Neural cell (in vitro differentiated cells): ENCODE measurements at regions not wholly inside any gene's neighbourhood (a gene's known extent, or its start where the extent isn't known, plus 50 kb on each side); places are given as distances from the start of the nearest gene placed in this dataset.

ENCODE experiments used
- H2AFZ ChIP-seq: fragments of 200-600, 300-800 bp; sonication (generic), shearing (Covaris generic); 2 replicates; pipeline ENCODE4 v1.6.0; 2014; ENCODE audit warnings: low read depth, mild to moderate bottlenecking, antibody characterized with exemption, low read length, moderate library complexity
- H3F3A ChIP-seq: fragments of 200-600 bp; shearing (Covaris generic); 2 replicates; pipeline ENCODE4 v1.6.1; 2016; ENCODE audit warnings: mild to moderate bottlenecking, moderate library complexity, mixed read lengths, antibody characterized with exemption, low read length; ENCODE audit not compliant: insufficient read depth, poor library complexity, severe bottlenecking
- H3K27ac ChIP-seq: fragments of 200-600, 300-800 bp; sonication (generic), shearing (Covaris generic); 2 replicates; pipeline ENCODE4 v1.5.1; 2014; ENCODE audit warnings: mild to moderate bottlenecking, low read length, moderate library complexity
- H3K27me3 ChIP-seq: fragments of 300-800, 200-600 bp; sonication (generic), shearing (Covaris generic); 2 replicates; pipeline ENCODE4 v1.6.0; 2014; ENCODE audit warnings: mild to moderate bottlenecking, low read depth, low read length, moderate library complexity; ENCODE audit not compliant: insufficient read depth
- H3K36me3 ChIP-seq: fragments of 300-800, 200-600 bp; sonication (generic), shearing (Covaris generic); 2 replicates; pipeline ENCODE4 v1.5.1; 2014; ENCODE audit warnings: mild to moderate bottlenecking, antibody characterized with exemption, low read length, moderate library complexity; ENCODE audit not compliant: insufficient read depth
- H3K4me2 ChIP-seq: fragments of 300-800, 200-600 bp; sonication (generic), shearing (Covaris generic); 2 replicates; pipeline ENCODE4 v1.6.0; 2014; ENCODE audit warnings: mild to moderate bottlenecking, low read length
- H3K4me3 ChIP-seq: fragments of 300-800, 200-600 bp; sonication (generic), shearing (Covaris generic); 2 replicates; pipeline ENCODE4 v1.5.1; 2014; ENCODE audit warnings: mild to moderate bottlenecking, low read length, moderate library complexity
- H3K79me2 ChIP-seq: fragments of 200-600 bp; shearing (Covaris generic); replicated peaks from 2 replicates; pipeline ENCODE4 v1.6.0; 2014; ENCODE audit warnings: mild to moderate bottlenecking, low read length, moderate library complexity; ENCODE audit not compliant: insufficient read depth
- H3K9ac ChIP-seq: fragments of 300-800, 200-600 bp; sonication (generic), shearing (Covaris generic); 2 replicates; pipeline ENCODE4 v1.6.1; 2016; ENCODE audit warnings: mild to moderate bottlenecking, low read length, mixed read lengths
- H3K9me2 ChIP-seq: fragments of 200-600 bp; shearing (Covaris generic); 2 replicates; pipeline ENCODE4 v1.6.1; 2016; ENCODE audit warnings: mild to moderate bottlenecking, low read length, mixed read lengths; ENCODE audit not compliant: insufficient read depth
- H3K9me3 ChIP-seq: fragments of 200-600, 300-800 bp; sonication (generic), shearing (Covaris generic); 2 replicates; pipeline ENCODE4 v1.6.1; 2016; ENCODE audit warnings: mild to moderate bottlenecking, mixed run types, low read length, moderate library complexity, mixed read lengths
- H4K20me1 ChIP-seq: fragments of 200-600 bp; shearing (Covaris generic); 2 replicates; pipeline ENCODE4 v1.6.1; 2016; ENCODE audit warnings: mild to moderate bottlenecking, mixed run types; ENCODE audit not compliant: insufficient read depth
- EP300 ChIP-seq: fragments of 450-650 bp; conservative IDR thresholded peaks from 2 replicates; pipeline ENCODE4 v1.6.1; 2014; ENCODE audit warnings: antibody characterized with exemption, mild to moderate bottlenecking, moderate library complexity; ENCODE audit not compliant: poor library complexity, severe bottlenecking
- EZH2 ChIP-seq: fragments of 200-600, 300-800 bp; shearing (Covaris generic), sonication (generic); IDR thresholded peaks from 2 replicates; pipeline ENCODE4 v1.6.1; 2014; ENCODE audit warnings: antibody characterized with exemption, low read length, borderline replicate concordance, mild to moderate bottlenecking; ENCODE audit not compliant: insufficient read depth, poor library complexity, severe bottlenecking
- MXI1 ChIP-seq: fragments of 450-650 bp; conservative IDR thresholded peaks from 2 replicates; pipeline ENCODE4 v1.6.1; 2014; ENCODE audit warnings: antibody characterized with exemption, mild to moderate bottlenecking; ENCODE audit not compliant: poor library complexity, severe bottlenecking
- POLR2AphosphoS5 ChIP-seq: IDR thresholded peaks from 2 replicates; pipeline ENCODE4 v1.6.1; 2012
- RAD21 ChIP-seq: fragments of 450-650 bp; conservative IDR thresholded peaks from 2 replicates; pipeline ENCODE4 v1.6.1; 2014; ENCODE audit warnings: antibody characterized with exemption, mild to moderate bottlenecking, moderate library complexity
- SMC3 ChIP-seq: fragments of 450-650 bp; conservative IDR thresholded peaks from 2 replicates; pipeline ENCODE4 v1.6.1; 2014; ENCODE audit warnings: antibody characterized with exemption, mild to moderate bottlenecking, moderate library complexity; ENCODE audit not compliant: poor library complexity
- TAF1 ChIP-seq: IDR thresholded peaks from 2 replicates; pipeline ENCODE4 v1.6.1; 2012; ENCODE audit warnings: low read depth
- TF ChIP-seq, protein P1 (sequence below): fragments of 450-650 bp; IDR thresholded peaks from 2 replicates; pipeline ENCODE4 v1.5.1; 2014; ENCODE audit warnings: antibody characterized with exemption, mild to moderate bottlenecking, moderate library complexity; ENCODE audit not compliant: poor library complexity, severe bottlenecking
- TF ChIP-seq, protein P2 (sequence below): IDR thresholded peaks from 2 replicates; pipeline ENCODE4 v1.6.1; 2012; ENCODE audit warnings: borderline replicate concordance

DNA sequence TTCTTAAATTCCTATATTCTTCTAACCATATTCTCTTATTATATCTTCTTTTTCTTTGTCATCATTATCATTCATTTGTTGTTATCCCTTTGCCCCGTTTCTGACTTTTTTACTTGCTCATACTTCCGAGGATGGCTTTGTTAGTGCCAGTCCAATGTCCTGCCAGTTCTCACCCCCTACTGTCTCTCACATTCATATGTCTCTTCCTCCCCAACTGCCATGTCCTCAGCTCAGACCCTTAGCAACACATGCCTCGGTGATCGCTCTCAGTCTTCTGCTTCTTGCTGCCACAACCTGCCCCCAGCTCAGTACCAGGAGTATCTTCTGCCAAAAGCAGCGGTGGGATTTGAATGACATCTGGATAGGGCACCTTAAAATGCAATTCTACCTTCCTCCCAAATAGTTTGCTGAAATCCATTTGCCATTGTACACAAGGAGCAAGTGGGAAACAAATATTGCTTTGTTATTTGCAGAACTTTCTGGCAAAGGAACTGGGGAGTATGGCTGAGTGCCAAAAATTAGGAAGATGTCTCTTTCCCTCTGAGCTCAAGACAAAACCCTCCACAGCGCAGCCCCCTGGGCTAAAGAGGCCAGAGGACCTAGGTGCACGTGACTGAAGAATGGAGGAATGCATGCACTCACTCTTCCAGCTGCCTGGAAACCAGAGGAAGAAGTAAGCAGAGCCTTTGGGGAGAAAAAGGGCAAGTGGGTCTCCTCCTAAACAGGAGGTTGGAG lies 57.7 kb upstream of the CTNNB1 start:
- Histone ChIP-seq H3F3A (no peaks in the 10 kb centered on the region), H3K79me2 (no peaks in the 10 kb centered on the region), H3K4me3 (no peak overlapping the region), H2AFZ (no peak overlapping the region), H3K9ac (no peak overlapping the region), H3K27ac (no peak overlapping the region), H3K4me2 (no peak overlapping the region), H3K9me2 (no peaks in the 10 kb centered on the region), H3K36me3 (no peaks in the 10 kb centered on the region), H4K20me1 (no peaks in the 10 kb centered on the region), H3K27me3 (no peaks in the 10 kb centered on the region), H3K9me3 (no peaks in the 10 kb centered on the region)
- TF ChIP-seq EZH2 = no peak
- TF ChIP-seq EP300 = no peak
- TF ChIP-seq, protein P1, sequence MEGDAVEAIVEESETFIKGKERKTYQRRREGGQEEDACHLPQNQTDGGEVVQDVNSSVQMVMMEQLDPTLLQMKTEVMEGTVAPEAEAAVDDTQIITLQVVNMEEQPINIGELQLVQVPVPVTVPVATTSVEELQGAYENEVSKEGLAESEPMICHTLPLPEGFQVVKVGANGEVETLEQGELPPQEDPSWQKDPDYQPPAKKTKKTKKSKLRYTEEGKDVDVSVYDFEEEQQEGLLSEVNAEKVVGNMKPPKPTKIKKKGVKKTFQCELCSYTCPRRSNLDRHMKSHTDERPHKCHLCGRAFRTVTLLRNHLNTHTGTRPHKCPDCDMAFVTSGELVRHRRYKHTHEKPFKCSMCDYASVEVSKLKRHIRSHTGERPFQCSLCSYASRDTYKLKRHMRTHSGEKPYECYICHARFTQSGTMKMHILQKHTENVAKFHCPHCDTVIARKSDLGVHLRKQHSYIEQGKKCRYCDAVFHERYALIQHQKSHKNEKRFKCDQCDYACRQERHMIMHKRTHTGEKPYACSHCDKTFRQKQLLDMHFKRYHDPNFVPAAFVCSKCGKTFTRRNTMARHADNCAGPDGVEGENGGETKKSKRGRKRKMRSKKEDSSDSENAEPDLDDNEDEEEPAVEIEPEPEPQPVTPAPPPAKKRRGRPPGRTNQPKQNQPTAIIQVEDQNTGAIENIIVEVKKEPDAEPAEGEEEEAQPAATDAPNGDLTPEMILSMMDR = no peak
- TF ChIP-seq, protein P2, sequence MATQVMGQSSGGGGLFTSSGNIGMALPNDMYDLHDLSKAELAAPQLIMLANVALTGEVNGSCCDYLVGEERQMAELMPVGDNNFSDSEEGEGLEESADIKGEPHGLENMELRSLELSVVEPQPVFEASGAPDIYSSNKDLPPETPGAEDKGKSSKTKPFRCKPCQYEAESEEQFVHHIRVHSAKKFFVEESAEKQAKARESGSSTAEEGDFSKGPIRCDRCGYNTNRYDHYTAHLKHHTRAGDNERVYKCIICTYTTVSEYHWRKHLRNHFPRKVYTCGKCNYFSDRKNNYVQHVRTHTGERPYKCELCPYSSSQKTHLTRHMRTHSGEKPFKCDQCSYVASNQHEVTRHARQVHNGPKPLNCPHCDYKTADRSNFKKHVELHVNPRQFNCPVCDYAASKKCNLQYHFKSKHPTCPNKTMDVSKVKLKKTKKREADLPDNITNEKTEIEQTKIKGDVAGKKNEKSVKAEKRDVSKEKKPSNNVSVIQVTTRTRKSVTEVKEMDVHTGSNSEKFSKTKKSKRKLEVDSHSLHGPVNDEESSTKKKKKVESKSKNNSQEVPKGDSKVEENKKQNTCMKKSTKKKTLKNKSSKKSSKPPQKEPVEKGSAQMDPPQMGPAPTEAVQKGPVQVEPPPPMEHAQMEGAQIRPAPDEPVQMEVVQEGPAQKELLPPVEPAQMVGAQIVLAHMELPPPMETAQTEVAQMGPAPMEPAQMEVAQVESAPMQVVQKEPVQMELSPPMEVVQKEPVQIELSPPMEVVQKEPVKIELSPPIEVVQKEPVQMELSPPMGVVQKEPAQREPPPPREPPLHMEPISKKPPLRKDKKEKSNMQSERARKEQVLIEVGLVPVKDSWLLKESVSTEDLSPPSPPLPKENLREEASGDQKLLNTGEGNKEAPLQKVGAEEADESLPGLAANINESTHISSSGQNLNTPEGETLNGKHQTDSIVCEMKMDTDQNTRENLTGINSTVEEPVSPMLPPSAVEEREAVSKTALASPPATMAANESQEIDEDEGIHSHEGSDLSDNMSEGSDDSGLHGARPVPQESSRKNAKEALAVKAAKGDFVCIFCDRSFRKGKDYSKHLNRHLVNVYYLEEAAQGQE = no peak
- TF ChIP-seq MXI1 = no peak
- no peak for TF ChIP-seq RAD21
- TF ChIP-seq TAF1 = no peak
- no peak for TF ChIP-seq SMC3
- TF ChIP-seq POLR2AphosphoS5 = no peak

DNA sequence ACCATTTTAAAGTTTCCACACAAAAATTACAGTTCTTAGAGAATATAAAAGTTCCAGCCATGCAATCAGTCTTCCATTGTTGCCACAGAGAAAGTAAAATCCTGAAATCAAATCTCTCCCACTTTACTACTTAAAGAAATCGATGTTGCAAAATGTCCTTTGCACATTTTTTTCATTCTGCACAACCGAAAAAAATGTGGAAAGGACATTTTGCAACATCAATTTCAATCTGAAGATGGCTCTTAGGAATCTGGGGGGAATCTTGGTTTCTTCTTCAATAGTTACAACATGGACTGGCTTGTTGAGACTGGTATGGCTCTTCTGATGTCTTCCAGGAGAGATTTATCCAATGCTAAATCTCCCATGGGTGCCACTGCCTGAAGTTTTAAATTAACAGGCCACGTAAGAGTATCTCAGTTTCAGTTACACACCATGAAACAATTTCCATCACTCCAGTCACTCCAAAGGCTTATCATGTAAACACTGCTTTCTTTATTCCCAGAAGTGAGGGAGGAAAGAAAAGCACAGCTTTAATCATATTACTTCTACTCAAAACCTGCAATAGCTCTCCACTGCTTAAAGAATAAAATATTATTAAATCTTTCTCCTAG lies 55.8 kb upstream of the CTNNB1 start:
- H3K79me2 ChIP-seq = no peaks in the 10 kb centered on the region
- no peaks in the 10 kb centered on the region for H3K36me3 ChIP-seq
- no peaks in the 10 kb centered on the region for H3K9me2 ChIP-seq
- no peak overlapping the region for H2AFZ ChIP-seq
- no peak overlapping the region for H3K27ac ChIP-seq
- H3F3A ChIP-seq = no peaks in the 10 kb centered on the region
- TF ChIP-seq RAD21 = no peak
- TF ChIP-seq EZH2 = no peak
- no peak for TF ChIP-seq TAF1
- TF ChIP-seq EP300 = no peak
- TF ChIP-seq SMC3 = no peak
- TF ChIP-seq MXI1 = no peak
- TF ChIP-seq, protein P1 = no peak
- TF ChIP-seq POLR2AphosphoS5 = no peak
- TF ChIP-seq, protein P2 = no peak
- H4K20me1 ChIP-seq = no peaks in the 10 kb centered on the region
- no peak overlapping the region for H3K4me3 ChIP-seq
- no peaks in the 10 kb centered on the region for H3K27me3 ChIP-seq
- H3K9ac ChIP-seq = no peak overlapping the region
- no peak overlapping the region for H3K4me2 ChIP-seq
- H3K9me3 ChIP-seq = no peaks in the 10 kb centered on the region
